ENCODE measurements at regions not wholly inside any gene's neighbourhood (a gene's known extent, or its start where the extent isn't known, plus 50 kb on each side); places are given as distances from the start of the nearest gene placed in this dataset.
A peak's percentile ranks its signal among the peaks of the same experiment; 100 is the strongest.

- H3K4me1 ChIP-seq: peaks cover 17% of the 10 kb centered on the region
These were observed 54.5 kb downstream of the CLDN34 start for GRCh38 chrX:10021461-10022272.

GRCh38 chrX:10022273-10022541 lies 55.0 kb downstream of the CLDN34 start:
- Histone ChIP-seq H3K4me3 (no peak overlapping the region), H3K9me3 (no peaks in the 10 kb centered on the region), H3K4me1 (peaks cover 13% of the 10 kb centered on the region), H3K27me3 (no peaks in the 10 kb centered on the region), H3K27ac (no peak overlapping the region), H3K36me3 (no peaks in the 10 kb centered on the region)
- DNase-seq (ENCODE audit: low spot score in 2 of 2): no peak
- 93% methylated on average over 5 of the region's 5 CpGs for WGBS
- TF ChIP-seq EP300 (IDR thresholded peaks at IDR 0.05) (no peak), POLR2AphosphoS5 (IDR thresholded peaks at IDR 0.05) (no peak), POLR2A (IDR thresholded peaks at IDR 0.05) (no peak)
- TF ChIP-seq, protein P1, sequence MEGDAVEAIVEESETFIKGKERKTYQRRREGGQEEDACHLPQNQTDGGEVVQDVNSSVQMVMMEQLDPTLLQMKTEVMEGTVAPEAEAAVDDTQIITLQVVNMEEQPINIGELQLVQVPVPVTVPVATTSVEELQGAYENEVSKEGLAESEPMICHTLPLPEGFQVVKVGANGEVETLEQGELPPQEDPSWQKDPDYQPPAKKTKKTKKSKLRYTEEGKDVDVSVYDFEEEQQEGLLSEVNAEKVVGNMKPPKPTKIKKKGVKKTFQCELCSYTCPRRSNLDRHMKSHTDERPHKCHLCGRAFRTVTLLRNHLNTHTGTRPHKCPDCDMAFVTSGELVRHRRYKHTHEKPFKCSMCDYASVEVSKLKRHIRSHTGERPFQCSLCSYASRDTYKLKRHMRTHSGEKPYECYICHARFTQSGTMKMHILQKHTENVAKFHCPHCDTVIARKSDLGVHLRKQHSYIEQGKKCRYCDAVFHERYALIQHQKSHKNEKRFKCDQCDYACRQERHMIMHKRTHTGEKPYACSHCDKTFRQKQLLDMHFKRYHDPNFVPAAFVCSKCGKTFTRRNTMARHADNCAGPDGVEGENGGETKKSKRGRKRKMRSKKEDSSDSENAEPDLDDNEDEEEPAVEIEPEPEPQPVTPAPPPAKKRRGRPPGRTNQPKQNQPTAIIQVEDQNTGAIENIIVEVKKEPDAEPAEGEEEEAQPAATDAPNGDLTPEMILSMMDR (IDR thresholded peaks at IDR 0.05): no peak

More at GRCh38 chrX:10021461-10022272, 54.5 kb downstream of the CLDN34 start:
- no peaks in the 10 kb centered on the region for H3K9me3 ChIP-seq
- H3K4me3 ChIP-seq: no peak overlapping the region
- H3K27me3 ChIP-seq: no peaks in the 10 kb centered on the region
- no peaks in the 10 kb centered on the region for H3K36me3 ChIP-seq
- H3K27ac ChIP-seq: no peak overlapping the region
- no peak for DNase-seq (ENCODE audit: low spot score in 2 of 2)
- TF ChIP-seq, protein P1 (IDR thresholded peaks at IDR 0.05): no peak
- no peak for TF ChIP-seq POLR2AphosphoS5 (IDR thresholded peaks at IDR 0.05)
- no peak for TF ChIP-seq EP300 (IDR thresholded peaks at IDR 0.05)
- no peak for TF ChIP-seq POLR2A (IDR thresholded peaks at IDR 0.05)
- 69% methylated on average over 9 of the region's 9 CpGs for WGBS

DNA sequence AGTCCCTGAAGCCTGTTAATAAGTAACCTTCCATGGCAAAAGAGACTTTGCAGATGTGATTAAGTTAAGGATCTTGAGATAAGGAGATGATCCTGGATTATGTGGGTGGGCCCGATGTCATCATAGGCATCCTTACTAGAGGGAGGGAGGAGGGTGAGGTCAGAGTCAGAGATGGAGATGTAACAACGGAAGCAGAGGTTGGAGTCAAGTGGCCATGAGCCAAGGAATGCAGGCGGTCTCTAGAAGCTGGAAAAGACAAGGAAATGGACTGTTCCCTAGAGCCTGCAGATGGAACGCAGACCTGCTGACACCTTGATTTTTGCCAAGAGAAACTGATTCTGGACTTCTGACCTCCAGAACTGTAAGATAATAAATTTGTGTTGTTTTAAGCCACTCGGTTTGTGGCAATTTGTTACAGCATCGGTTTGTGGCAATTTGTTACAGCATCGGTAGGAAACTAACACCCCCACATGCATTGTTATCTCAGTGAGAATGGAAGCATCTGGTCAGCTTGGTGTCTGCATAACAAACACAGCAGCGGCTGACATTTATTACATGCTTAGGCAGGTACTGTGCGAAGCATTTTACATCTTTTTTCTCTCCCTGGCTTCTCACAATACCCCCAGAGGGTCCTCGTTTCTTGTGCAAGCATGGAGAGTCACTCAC lies 55.6 kb downstream of the CLDN34 start:
- no peak overlapping the region for H3K27ac ChIP-seq

DNA sequence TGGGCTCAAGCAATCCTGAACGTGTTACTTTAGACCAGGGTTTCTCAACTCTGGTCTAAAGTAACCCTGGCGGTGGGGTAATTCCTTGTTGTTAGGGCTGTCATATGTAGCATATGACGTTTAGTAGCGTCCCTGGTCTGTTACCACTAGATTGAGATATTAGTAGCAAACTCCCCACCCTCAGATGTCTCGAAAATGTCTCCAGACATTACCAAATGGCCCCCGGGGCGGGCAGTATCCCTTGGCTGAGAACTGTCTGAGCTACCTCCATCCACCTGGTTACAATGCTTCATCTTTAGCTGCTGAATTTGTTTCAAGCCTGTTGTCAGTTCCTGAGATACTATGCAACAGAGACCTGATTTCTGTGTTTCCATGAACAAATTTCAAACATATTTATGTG lies 56.7 kb downstream of the CLDN34 start:
- no peaks in the 10 kb centered on the region for H3K36me3 ChIP-seq
- 85% methylated on average over 7 of the region's 7 CpGs for WGBS
- H3K27ac ChIP-seq: no peak overlapping the region
- no peaks in the 10 kb centered on the region for H3K9me3 ChIP-seq
- TF ChIP-seq POLR2A (IDR thresholded peaks at IDR 0.05) (no peak), EP300 (IDR thresholded peaks at IDR 0.05) (no peak), POLR2AphosphoS5 (IDR thresholded peaks at IDR 0.05) (no peak)
- TF ChIP-seq, protein P1 (IDR thresholded peaks at IDR 0.05): no peak
- H3K4me3 ChIP-seq: no peak overlapping the region
- DNase-seq (ENCODE audit: low spot score in 2 of 2): no peak
- no peaks in the 10 kb centered on the region for H3K27me3 ChIP-seq
- H3K4me1 ChIP-seq: peaks cover 8% of the 10 kb centered on the region

More for the DNA sequence above, 55.6 kb downstream of the CLDN34 start:
- Histone ChIP-seq H3K36me3 (no peaks in the 10 kb centered on the region), H3K4me1 (peaks cover 8% of the 10 kb centered on the region), H3K4me3 (no peak overlapping the region), H3K9me3 (no peaks in the 10 kb centered on the region), H3K27me3 (no peaks in the 10 kb centered on the region)
- TF ChIP-seq, protein P1 (IDR thresholded peaks at IDR 0.05): no peak
- TF ChIP-seq POLR2AphosphoS5 (IDR thresholded peaks at IDR 0.05) (no peak), EP300 (IDR thresholded peaks at IDR 0.05) (no peak), POLR2A (IDR thresholded peaks at IDR 0.05) (no peak)
- peak in 1 of 2 donors; percentile 65 for DNase-seq (ENCODE audit: low spot score in 2 of 2)
- WGBS: 75% methylated on average over 10 of the region's 10 CpGs

DNA sequence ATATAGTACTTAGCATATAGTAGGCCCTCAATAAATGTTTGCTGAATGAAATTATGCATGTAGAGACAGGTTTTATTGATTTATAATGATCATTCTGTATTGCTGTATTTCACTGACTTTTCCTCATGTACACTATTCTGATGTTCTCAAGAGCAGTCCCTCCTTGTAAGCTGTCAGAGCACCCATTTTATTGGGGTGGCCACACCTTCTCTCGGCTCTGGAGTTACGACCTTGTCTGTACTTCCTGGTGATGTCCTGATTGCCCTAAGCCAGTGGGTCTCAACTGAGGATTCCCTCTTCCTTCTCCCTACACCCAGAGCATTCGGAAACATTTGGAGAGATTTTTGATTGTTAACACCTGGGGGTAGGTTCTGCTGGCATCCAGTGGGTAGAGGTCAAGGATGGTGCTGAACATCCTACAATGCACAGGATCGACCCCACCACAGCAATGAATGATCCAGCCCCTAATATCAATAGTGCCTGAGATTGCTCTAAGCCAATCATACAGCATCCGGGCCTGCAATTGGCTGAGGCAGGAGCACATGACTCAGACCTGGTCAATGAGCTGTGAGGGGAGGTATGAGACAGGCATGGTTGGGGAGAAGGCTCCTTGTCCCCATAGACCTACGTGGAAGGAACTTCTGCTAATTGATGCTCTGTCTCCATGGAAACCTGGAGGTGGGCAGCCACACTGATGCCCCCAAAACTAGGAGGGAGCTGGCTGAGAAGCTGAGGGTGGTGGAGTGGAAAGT lies 58.8 kb downstream of the CLDN34 start:
- Histone ChIP-seq H3K36me3 (no peaks in the 10 kb centered on the region), H3K27me3 (no peaks in the 10 kb centered on the region), H3K4me1 (peaks cover 8% of the 10 kb centered on the region), H3K27ac (no peak overlapping the region), H3K9me3 (no peaks in the 10 kb centered on the region), H3K4me3 (no peak overlapping the region)
- no peak for DNase-seq (ENCODE audit: low spot score in 2 of 2)
- TF ChIP-seq, protein P1 (IDR thresholded peaks at IDR 0.05): no peak
- TF ChIP-seq POLR2A (IDR thresholded peaks at IDR 0.05) (no peak), EP300 (IDR thresholded peaks at IDR 0.05) (no peak), POLR2AphosphoS5 (IDR thresholded peaks at IDR 0.05) (no peak)
- 80% methylated on average over 6 of the region's 6 CpGs for WGBS
